ENCODE measurements at regions not wholly inside any gene's neighbourhood (a gene's known extent, or its start where the extent isn't known, plus 50 kb on each side); places are given as distances from the start of the nearest gene placed in this dataset.
"Not testable (repeated sequence)": the region's sequence is repeated elsewhere in the genome, so short reads cannot be mapped to it uniquely, and the experiment has no call there.

GRCh38 chr5:14942212-14942611, 70.6 kb upstream of the ANKH start:
- DNase-seq (ENCODE audit: low read depth), result peak; percentile 83

- no peak for DNase-seq (ENCODE audit: low read depth)
Observed at GRCh38 chr5:14937254-14937653, 65.7 kb upstream of the ANKH start.

DNA sequence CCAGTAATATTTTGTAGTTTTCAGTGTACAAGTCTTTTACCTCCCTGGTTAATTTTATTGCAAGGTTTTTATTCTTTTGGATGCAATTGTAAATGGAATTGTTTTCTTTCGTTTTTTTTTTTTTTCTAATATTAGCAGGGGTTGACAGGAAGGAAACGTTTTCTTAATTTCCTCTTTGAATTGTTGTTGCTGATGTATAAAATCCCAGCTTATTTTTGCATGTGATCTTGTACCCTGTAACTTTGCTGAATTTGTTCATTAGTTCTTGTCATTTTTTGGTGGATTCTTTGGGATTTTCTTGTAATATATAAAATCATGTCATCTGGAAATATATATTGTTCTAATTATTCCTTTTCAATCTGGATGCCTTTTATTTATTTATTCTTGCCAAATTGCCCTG, 65.0 kb upstream of the ANKH start:
- no peak for DNase-seq (ENCODE audit: low read depth)

DNA sequence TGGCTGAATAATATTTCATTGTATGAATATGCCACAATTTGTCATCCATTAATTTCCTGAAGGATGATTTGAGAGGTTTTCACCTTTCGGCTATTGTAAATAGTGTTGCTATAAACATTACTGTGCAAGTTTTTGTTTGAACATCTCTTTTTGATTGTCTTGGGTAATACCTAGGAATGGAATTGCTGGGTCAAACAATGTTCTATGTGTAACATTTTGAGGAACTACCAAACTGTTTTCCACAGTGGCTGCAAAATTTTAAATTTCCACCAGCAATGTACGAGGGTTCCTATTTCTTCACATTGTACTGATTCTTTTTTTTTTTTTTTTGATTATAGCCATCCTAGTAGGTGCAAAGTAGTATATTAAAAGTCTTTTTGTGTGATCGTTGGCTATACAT, 63.8 kb upstream of the ANKH start:
- DNase-seq (ENCODE audit: low read depth), result no peak

DNA sequence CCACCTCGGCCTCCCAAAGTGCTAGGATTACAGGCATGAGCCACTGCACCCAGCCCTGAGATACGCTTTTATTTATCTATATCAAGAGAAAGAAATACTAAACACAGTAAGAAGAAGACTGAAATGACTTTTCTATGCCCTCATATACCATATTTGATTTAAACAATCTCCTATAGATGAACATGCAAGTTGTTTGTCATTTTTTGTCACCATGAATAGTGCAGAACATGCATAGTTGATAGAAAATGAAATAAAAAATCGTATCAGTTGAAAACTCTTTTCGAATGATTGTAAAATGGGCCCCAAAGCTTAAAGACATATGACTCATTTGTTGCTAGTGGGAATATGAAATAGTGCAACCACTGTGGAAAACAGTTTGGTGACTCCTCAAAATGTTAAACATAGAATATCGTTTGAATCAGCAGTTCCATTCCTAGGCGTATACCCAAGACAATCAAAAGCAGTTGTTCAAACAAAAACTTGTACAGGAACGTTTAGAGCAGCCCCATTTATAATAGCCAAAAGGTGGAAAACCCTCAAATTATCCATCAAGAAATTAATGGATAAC, 61.4 kb upstream of the ANKH start:
- DNase-seq (ENCODE audit: low read depth), result no peak

DNA sequence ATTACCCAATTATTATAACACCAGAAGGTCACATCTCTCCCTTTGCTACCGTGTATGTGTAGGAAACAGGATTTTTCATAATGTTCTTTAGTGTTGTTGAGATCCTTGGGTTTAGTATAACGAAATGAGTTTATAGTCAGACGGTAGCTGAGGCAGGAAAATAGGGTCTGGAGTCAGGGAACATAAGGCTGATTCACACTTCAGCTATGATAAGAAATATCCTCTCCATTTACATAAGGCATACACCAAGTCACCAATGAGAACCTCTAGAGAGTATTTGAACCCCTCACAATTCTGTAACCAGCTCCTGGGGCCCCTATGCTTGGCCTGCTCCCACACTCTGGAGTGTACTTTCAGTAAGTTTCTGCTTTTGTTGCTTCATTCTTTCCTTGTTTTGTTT, 58.9 kb upstream of the ANKH start:
- DNase-seq (ENCODE audit: low read depth), result no peak

DNA sequence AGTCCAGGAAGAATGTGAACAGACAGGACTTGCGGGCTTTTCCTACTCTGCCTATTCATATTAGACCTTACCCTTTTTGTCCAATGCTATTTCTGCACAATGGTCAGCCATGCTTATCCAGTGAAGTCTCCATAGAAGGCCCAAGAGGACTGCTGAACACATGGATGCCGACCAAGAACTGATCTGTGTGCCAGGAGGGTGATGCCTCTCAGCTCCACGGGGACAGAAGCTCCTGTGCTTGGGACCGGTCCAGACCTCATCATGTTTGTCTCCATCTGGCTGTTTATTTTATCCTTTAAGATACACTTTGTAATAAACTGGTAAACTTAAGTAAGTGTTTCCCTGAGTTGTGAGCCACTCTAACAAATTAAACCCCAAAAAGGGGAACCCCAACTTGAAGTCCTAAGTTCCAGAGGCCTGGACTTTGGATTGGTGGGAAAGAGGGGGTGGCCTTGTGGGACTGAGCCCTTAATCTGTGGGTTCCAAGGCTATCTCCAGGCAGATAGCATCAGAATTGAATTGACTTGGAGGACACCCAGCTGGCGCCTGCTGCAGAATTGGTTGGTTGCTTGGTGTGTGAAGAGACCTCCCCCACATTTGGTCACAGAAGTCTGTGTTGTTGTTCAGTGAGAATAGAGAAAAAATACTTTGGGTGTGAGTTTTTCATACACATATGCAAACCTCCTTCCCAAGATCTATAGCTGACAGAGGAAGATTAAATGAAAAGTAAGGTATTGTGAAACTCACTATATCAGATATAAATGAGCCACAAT, 57.9 kb upstream of the ANKH start:
- no peak for DNase-seq (ENCODE audit: low read depth)

- no peak for DNase-seq (ENCODE audit: low read depth)
Observed at GRCh38 chr5:14928661-14929060, 57.1 kb upstream of the ANKH start.

GRCh38 chr5:14925326-14925725, 53.7 kb upstream of the ANKH start:
- DNase-seq (ENCODE audit: low read depth), result peak; percentile 21

GRCh38 chr5:14922952-14923351, 51.4 kb upstream of the ANKH start:
- not testable (repeated sequence) for DNase-seq (ENCODE audit: low read depth)

GRCh38 chr5:14922456-14922855, 50.9 kb upstream of the ANKH start:
- DNase-seq (ENCODE audit: low read depth), result no peak

Data from renal cortical epithelial cell (primary cell).